A673 (cell line): ENCODE measurements at regions not wholly inside any gene's neighbourhood (a gene's known extent, or its start where the extent isn't known, plus 50 kb on each side); places are given as distances from the start of the nearest gene placed in this dataset.

ENCODE experiments used
- BruUV-seq: library from RNA; stranded (reverse); fragments of 400-500 nt; replicated peaks from 2 replicates; lab custom pipeline; 2021; lab: Mats Ljungman, UMichigan
- CTCF ChIA-PET: fragments of 300-600 bp; sonication (Branson Sonifier 250); formaldehyde crosslinking; loops from one replicate; lab custom pipeline; 2022; ENCODE audit warnings: antibody characterized with exemption; lab: Charles Lee
- POLR2A ChIA-PET: fragments of 300-600 bp; sonication (Branson Sonifier 250); formaldehyde crosslinking; loops from one replicate; lab custom pipeline; 2022; ENCODE audit warnings: antibody characterized with exemption; ENCODE audit not compliant: low non-redundant PET; lab: Charles Lee
- DNase-seq: peaks from one replicate; pipeline ENCODE4 v3.0.0-alpha.2; 2015; ENCODE audit warnings: low spot score
- H3K27ac ChIP-seq: fragments of 200-600 bp; sonication (generic); 2 replicates; pipeline ENCODE4 v1.5.1; 2016; ENCODE audit warnings: mixed run types, low read depth, mild to moderate bottlenecking, mixed read lengths, antibody characterized with exemption, low read length; ENCODE audit not compliant: poor library complexity, severe bottlenecking
- H3K27me3 ChIP-seq: fragments of 200-600 bp; sonication (generic); replicated peaks from 2 replicates; pipeline ENCODE4 v1.6.1; 2017; ENCODE audit warnings: mixed run types, low read depth, mild to moderate bottlenecking, mixed read lengths, antibody characterized with exemption, low read length; ENCODE audit not compliant: insufficient read depth, poor library complexity
- H3K36me3 ChIP-seq: fragments of 200-600 bp; sonication (generic); 2 replicates; pipeline ENCODE4 v1.6.1; 2016; ENCODE audit warnings: mixed run types, mild to moderate bottlenecking, mixed read lengths, antibody characterized with exemption, low read length; ENCODE audit not compliant: insufficient read depth, poor library complexity, severe bottlenecking
- H3K4me1 ChIP-seq: fragments of 200-600 bp; sonication (generic); 2 replicates; pipeline ENCODE4 v1.6.1; 2017; ENCODE audit warnings: mixed run types, mild to moderate bottlenecking, mixed read lengths, antibody characterized with exemption, low read length; ENCODE audit not compliant: insufficient read depth, poor library complexity, severe bottlenecking
- H3K4me3 ChIP-seq: fragments of 200-600 bp; sonication (generic); 2 replicates; pipeline ENCODE4 v1.5.1; 2016; ENCODE audit warnings: low read depth, mixed run types, mild to moderate bottlenecking, mixed read lengths, low read length; ENCODE audit not compliant: poor library complexity, severe bottlenecking
- H3K9me3 ChIP-seq: fragments of 200-600 bp; sonication (generic); 2 replicates; pipeline ENCODE4 v1.6.1; 2016; ENCODE audit warnings: mixed run types, low read depth, mild to moderate bottlenecking, mixed read lengths, antibody characterized with exemption, low read length; ENCODE audit not compliant: poor library complexity, severe bottlenecking
- EZH2 ChIP-seq: fragments of 200-600 bp; sonication (generic); IDR thresholded peaks from 2 replicates; pipeline ENCODE4 v1.6.1; 2017; ENCODE audit warnings: borderline replicate concordance, low read depth, mild to moderate bottlenecking, mixed read lengths, antibody characterized with exemption, low read length; ENCODE audit not compliant: poor library complexity, severe bottlenecking
- intact Hi-C: fragments of 100-400 bp; cut with micrococcal nuclease; formaldehyde crosslinking; loops from one replicate; pipeline ENCODE4 v1.10.0; 2022; ENCODE audit not compliant: unreplicated experiment
- TF ChIP-seq, protein P1 (sequence below): fragments of 300-800, 200-600 bp; sonication (generic); conservative IDR thresholded peaks from 2 replicates; pipeline ENCODE4 v1.5.1; 2017; ENCODE audit warnings: low read depth, mild to moderate bottlenecking, antibody characterized with exemption, low read length, moderate library complexity, mixed read lengths

DNA sequence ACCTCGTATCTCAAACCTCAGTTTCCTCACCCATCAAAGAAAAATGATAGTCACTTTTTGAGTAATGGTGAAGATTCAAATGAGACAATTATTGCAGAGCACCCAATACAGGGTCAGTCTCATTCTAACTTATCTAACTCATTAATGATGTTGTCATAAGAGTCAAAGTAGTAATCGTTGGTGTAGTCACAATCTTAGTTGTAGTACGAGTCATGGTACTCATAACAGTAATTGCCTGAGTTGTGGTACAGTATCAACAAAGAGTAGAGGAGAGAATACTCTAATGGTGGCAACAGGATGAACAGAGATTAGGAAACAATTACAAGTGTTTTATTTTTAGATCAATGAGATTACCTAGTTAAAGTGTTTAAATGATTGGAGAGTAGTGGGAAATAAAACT is 93.6 kb upstream of the TMTC2 start:
- DNase-seq = no peak
- no peak overlapping the region for H3K4me3 ChIP-seq
- H3K9me3 ChIP-seq = no peaks in the 10 kb centered on the region
- H3K4me1 ChIP-seq = no peaks in the 10 kb centered on the region
- H3K27ac ChIP-seq = no peak overlapping the region
- intact Hi-C loops = no loop called here
- H3K27me3 ChIP-seq = no peaks in the 10 kb centered on the region
- H3K36me3 ChIP-seq = no peaks in the 10 kb centered on the region
- no TSS peak for BruUV-seq
- POLR2A ChIA-PET = no interaction called here
- CTCF ChIA-PET = no interaction called here
- TF ChIP-seq, protein P1, sequence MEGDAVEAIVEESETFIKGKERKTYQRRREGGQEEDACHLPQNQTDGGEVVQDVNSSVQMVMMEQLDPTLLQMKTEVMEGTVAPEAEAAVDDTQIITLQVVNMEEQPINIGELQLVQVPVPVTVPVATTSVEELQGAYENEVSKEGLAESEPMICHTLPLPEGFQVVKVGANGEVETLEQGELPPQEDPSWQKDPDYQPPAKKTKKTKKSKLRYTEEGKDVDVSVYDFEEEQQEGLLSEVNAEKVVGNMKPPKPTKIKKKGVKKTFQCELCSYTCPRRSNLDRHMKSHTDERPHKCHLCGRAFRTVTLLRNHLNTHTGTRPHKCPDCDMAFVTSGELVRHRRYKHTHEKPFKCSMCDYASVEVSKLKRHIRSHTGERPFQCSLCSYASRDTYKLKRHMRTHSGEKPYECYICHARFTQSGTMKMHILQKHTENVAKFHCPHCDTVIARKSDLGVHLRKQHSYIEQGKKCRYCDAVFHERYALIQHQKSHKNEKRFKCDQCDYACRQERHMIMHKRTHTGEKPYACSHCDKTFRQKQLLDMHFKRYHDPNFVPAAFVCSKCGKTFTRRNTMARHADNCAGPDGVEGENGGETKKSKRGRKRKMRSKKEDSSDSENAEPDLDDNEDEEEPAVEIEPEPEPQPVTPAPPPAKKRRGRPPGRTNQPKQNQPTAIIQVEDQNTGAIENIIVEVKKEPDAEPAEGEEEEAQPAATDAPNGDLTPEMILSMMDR = no peak
- no peak for TF ChIP-seq EZH2

DNA sequence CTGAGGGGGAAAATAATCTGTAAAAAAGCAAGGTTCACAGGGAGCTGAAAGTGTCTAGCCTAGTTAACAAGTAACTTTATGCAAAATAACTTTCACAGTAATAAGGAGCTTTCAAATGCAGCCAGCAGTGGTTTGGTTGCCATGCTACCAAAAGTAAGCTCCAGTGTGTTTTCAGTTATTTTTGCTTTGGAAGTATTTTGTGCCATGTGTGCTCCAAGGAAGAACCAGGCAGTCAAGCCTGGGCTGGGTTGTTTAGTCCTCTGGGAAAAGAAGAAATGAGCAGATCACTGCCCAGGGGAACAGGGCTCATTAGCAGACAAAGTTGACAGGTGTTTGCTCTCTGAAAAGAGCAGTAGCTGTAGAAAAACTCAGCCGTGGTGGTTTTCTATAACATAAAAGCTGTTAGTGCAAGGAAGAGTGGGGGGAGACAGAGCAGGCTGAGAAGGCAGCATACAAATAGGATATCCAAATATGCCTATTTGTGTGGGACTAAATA is 92.8 kb upstream of the TMTC2 start:
- H3K27ac ChIP-seq = no peak overlapping the region
- TF ChIP-seq, protein P1 = no peak
- no peak for TF ChIP-seq EZH2
- no peak for DNase-seq
- ChIA-PET POLR2A (no interaction called here), CTCF (no interaction called here)
- no peak overlapping the region for H3K4me3 ChIP-seq
- no TSS peak for BruUV-seq
- no peaks in the 10 kb centered on the region for H3K27me3 ChIP-seq
- H3K9me3 ChIP-seq = no peaks in the 10 kb centered on the region
- intact Hi-C loops = no loop called here
- H3K4me1 ChIP-seq = no peaks in the 10 kb centered on the region
- H3K36me3 ChIP-seq = no peaks in the 10 kb centered on the region

DNA sequence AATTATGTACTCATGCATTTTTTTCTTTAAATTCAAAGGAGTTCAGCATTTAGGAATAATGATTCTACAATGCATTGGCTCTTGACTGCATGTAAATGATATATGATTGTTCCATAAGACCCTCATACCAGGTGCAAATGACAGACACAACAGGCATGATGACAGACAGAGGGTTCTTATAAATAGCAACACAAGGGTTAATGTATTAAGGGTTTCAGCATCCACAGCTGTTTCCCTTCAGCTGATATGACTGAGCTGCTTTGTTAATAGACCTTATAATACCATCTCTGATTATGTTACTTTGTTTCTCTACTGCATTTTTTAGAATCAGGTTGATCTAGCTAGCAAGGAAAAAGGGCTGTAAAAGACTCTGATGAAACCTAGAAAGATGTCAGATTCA is 90.8 kb upstream of the TMTC2 start:
- Histone ChIP-seq H3K4me3 (no peak overlapping the region), H3K9me3 (no peaks in the 10 kb centered on the region), H3K27ac (no peak overlapping the region), H3K36me3 (no peaks in the 10 kb centered on the region), H3K27me3 (no peaks in the 10 kb centered on the region), H3K4me1 (no peaks in the 10 kb centered on the region)
- ChIA-PET POLR2A (no interaction called here), CTCF (no interaction called here)
- BruUV-seq = no TSS peak
- intact Hi-C loops = no loop called here
- no peak for DNase-seq
- TF ChIP-seq, protein P1 = no peak
- no peak for TF ChIP-seq EZH2
